K562 (cell line): ENCODE measurements at regions not wholly inside any gene's neighbourhood (a gene's known extent, or its start where the extent isn't known, plus 50 kb on each side); places are given as distances from the start of the nearest gene placed in this dataset.

ENCODE experiments used
- BHLHE40 ChIP-seq: IDR thresholded peaks from 2 replicates; pipeline ENCODE4 v1.6.1; 2011; ENCODE audit warnings: low read length, improper control_type of control experiment
- CBX3 ChIP-seq, 2 experiments: IDR thresholded peaks; 1 replicate in 1 of 2; 2 replicates in 1 of 2; pipeline ENCODE4 v1.6.1; 2012; ENCODE audit warnings: inconsistent platforms in 2 of 2, low read length in 2 of 2, borderline replicate concordance in 1 of 2, control low read depth in 1 of 2
- CTBP1 ChIP-seq: fragments of 450-650 bp; IDR thresholded peaks from 2 replicates; pipeline ENCODE4 v1.6.1; 2016; ENCODE audit warnings: borderline replicate concordance
- E2F6 ChIP-seq, 2 experiments: IDR thresholded peaks; 2 replicates each; pipeline ENCODE4 v1.6.1; 2011; ENCODE audit warnings: borderline replicate concordance in 1 of 2, control low read depth in 1 of 2, low read depth in 1 of 2, low read length in 1 of 2, mild to moderate bottlenecking in 1 of 2, mixed read lengths in 1 of 2, moderate library complexity in 1 of 2; ENCODE audit not compliant: insufficient read depth in 1 of 2, insufficient read length in 1 of 2, poor library complexity in 1 of 2, severe bottlenecking in 1 of 2; ENCODE audit errors: extremely low read depth in 1 of 2
- EP300 ChIP-seq: IDR thresholded peaks from 2 replicates; pipeline ENCODE4 v1.6.1; 2012; ENCODE audit warnings: low read length, improper control_type of control experiment
- ETV1 ChIP-seq: fragments of 450-650 bp; conservative IDR thresholded peaks from 2 replicates; pipeline ENCODE4 v1.6.1; 2016; ENCODE audit warnings: missing genetic modification characterization, control low read depth, low read depth, missing compliant biosample characterization
- EWSR1 ChIP-seq: fragments of 450-650 bp; IDR thresholded peaks from 2 replicates; pipeline ENCODE4 v1.6.1; 2018; ENCODE audit warnings: borderline replicate concordance, mild to moderate bottlenecking, low read depth, moderate library complexity; ENCODE audit not compliant: partially characterized antibody
- GTF2E2 ChIP-seq: fragments of 200-800 bp; sonication (Bioruptor generic); IDR thresholded peaks from 2 replicates; pipeline ENCODE4 v1.6.1; 2016; ENCODE audit warnings: missing genetic modification characterization, missing compliant biosample characterization
- MCM2 ChIP-seq: fragments of 450-650 bp; IDR thresholded peaks from 2 replicates; pipeline ENCODE4 v1.6.1; 2017; ENCODE audit warnings: low read depth, mild to moderate bottlenecking
- NFIC ChIP-seq: fragments of 450-650 bp; IDR thresholded peaks from 2 replicates; pipeline ENCODE4 v1.6.1; 2017; ENCODE audit warnings: mild to moderate bottlenecking, inconsistent platforms
- RBM14 ChIP-seq: fragments of 200-400 bp; formaldehyde crosslinking; IDR thresholded peaks from 2 replicates; pipeline ENCODE4 v1.6.1; 2018; ENCODE audit warnings: low read depth, mild to moderate bottlenecking, low read length, moderate library complexity, borderline replicate concordance; ENCODE audit not compliant: insufficient read depth
- SMAD1 ChIP-seq: fragments of 150-350 bp; IDR thresholded peaks from 2 replicates; pipeline ENCODE4 v1.6.1; 2014; ENCODE audit warnings: low read length, low read depth; ENCODE audit not compliant: partially characterized antibody
- SRSF9 ChIP-seq: fragments of 200-400 bp; formaldehyde crosslinking; IDR thresholded peaks from 2 replicates; pipeline ENCODE4 v1.6.1; 2017; ENCODE audit warnings: low read depth, low read length, borderline replicate concordance
- TGIF2 ChIP-seq: sonication (generic); formaldehyde crosslinking; IDR thresholded peaks from 2 replicates; pipeline ENCODE4 v1.8.1; 2022; ENCODE audit warnings: mild to moderate bottlenecking, missing genetic modification reagents, moderate library complexity
- ZFX ChIP-seq: sonication (generic); formaldehyde crosslinking; IDR thresholded peaks from 2 replicates; pipeline ENCODE4 v1.8.0; 2022; ENCODE audit warnings: mild to moderate bottlenecking, missing genetic modification reagents, moderate library complexity
- ZNF121 ChIP-seq: sonication (generic); formaldehyde crosslinking; conservative IDR thresholded peaks from 2 replicates; pipeline ENCODE4 v1.8.0; 2022; ENCODE audit warnings: missing genetic modification reagents
- ZNF699 ChIP-seq: fragments of 250-450 bp; sonication (Bioruptor Pico); IDR thresholded peaks from 2 replicates; pipeline ENCODE4 v1.8.0; 2021; ENCODE audit warnings: mild to moderate bottlenecking, moderate library complexity; ENCODE audit not compliant: insufficient replicate concordance
- ZNF764 ChIP-seq: fragments of 250-450 bp; sonication (Bioruptor Pico); IDR thresholded peaks from 2 replicates; pipeline ENCODE4 v1.4.0; 2020; ENCODE audit warnings: low read depth, mild to moderate bottlenecking, moderate library complexity
- TF ChIP-seq, protein P1 (sequence below): sonication (generic); formaldehyde crosslinking; IDR thresholded peaks from 2 replicates; pipeline ENCODE4 v1.9.0; 2022; ENCODE audit warnings: mild to moderate bottlenecking, missing genetic modification reagents
- TF ChIP-seq, protein P2 (sequence below): fragments of 250-450 bp; sonication (Bioruptor Pico); IDR thresholded peaks from 2 replicates; pipeline ENCODE4 v1.9.0; 2021; ENCODE audit warnings: mild to moderate bottlenecking, inconsistent platforms
- TF ChIP-seq, protein P3 (sequence below): fragments of 450-650 bp; IDR thresholded peaks from 2 replicates; pipeline ENCODE4 v1.6.1; 2017; ENCODE audit warnings: antibody characterized with exemption, mild to moderate bottlenecking

- TF ChIP-seq EP300 (peak; percentile 23; the same call in 1 of the 2 replicates), CBX3 (IDR thresholded peaks at IDR 0.05; ENCODE audit: borderline replicate concordance in 1 of 2, low read length in 2 of 2) (no peak), MCM2 (no peak), CTBP1 (peak; percentile 41; the same call in 1 of the 2 replicates), ZNF764 (CRISPR knock-in tag) (no peak), E2F6 (IDR thresholded peaks at IDR 0.05; ENCODE audit: borderline replicate concordance in 1 of 2, extremely low read depth in 1 of 2, insufficient read depth in 1 of 2, insufficient read length in 1 of 2, low read depth in 1 of 2, low read length in 1 of 2, poor library complexity in 1 of 2, severe bottlenecking in 1 of 2) (no peak), BHLHE40 (peak; percentile 43; the same call in 1 of the 2 replicates), ZNF121 (no peak), ZFX (no peak), EWSR1 (no peak), SRSF9 (no peak), NFIC (peak; percentile 97), GTF2E2 (tag) (no peak), ZNF699 (CRISPR knock-in tag) (no peak), TGIF2 (CRISPR knock-in tag) (no peak), ETV1 (tag) (no peak), SMAD1 (no peak), RBM14 (no peak)
- TF ChIP-seq, protein P1, sequence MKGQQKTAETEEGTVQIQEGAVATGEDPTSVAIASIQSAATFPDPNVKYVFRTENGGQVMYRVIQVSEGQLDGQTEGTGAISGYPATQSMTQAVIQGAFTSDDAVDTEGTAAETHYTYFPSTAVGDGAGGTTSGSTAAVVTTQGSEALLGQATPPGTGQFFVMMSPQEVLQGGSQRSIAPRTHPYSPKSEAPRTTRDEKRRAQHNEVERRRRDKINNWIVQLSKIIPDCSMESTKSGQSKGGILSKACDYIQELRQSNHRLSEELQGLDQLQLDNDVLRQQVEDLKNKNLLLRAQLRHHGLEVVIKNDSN (CRISPR knock-in tag): no peak
- TF ChIP-seq, protein P2, sequence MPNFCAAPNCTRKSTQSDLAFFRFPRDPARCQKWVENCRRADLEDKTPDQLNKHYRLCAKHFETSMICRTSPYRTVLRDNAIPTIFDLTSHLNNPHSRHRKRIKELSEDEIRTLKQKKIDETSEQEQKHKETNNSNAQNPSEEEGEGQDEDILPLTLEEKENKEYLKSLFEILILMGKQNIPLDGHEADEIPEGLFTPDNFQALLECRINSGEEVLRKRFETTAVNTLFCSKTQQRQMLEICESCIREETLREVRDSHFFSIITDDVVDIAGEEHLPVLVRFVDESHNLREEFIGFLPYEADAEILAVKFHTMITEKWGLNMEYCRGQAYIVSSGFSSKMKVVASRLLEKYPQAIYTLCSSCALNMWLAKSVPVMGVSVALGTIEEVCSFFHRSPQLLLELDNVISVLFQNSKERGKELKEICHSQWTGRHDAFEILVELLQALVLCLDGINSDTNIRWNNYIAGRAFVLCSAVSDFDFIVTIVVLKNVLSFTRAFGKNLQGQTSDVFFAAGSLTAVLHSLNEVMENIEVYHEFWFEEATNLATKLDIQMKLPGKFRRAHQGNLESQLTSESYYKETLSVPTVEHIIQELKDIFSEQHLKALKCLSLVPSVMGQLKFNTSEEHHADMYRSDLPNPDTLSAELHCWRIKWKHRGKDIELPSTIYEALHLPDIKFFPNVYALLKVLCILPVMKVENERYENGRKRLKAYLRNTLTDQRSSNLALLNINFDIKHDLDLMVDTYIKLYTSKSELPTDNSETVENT (CRISPR knock-in tag): no peak
- TF ChIP-seq, protein P3, sequence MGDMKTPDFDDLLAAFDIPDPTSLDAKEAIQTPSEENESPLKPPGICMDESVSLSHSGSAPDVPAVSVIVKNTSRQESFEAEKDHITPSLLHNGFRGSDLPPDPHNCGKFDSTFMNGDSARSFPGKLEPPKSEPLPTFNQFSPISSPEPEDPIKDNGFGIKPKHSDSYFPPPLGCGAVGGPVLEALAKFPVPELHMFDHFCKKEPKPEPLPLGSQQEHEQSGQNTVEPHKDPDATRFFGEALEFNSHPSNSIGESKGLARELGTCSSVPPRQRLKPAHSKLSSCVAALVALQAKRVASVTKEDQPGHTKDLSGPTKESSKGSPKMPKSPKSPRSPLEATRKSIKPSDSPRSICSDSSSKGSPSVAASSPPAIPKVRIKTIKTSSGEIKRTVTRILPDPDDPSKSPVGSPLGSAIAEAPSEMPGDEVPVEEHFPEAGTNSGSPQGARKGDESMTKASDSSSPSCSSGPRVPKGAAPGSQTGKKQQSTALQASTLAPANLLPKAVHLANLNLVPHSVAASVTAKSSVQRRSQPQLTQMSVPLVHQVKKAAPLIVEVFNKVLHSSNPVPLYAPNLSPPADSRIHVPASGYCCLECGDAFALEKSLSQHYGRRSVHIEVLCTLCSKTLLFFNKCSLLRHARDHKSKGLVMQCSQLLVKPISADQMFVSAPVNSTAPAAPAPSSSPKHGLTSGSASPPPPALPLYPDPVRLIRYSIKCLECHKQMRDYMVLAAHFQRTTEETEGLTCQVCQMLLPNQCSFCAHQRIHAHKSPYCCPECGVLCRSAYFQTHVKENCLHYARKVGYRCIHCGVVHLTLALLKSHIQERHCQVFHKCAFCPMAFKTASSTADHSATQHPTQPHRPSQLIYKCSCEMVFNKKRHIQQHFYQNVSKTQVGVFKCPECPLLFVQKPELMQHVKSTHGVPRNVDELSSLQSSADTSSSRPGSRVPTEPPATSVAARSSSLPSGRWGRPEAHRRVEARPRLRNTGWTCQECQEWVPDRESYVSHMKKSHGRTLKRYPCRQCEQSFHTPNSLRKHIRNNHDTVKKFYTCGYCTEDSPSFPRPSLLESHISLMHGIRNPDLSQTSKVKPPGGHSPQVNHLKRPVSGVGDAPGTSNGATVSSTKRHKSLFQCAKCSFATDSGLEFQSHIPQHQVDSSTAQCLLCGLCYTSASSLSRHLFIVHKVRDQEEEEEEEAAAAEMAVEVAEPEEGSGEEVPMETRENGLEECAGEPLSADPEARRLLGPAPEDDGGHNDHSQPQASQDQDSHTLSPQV: peak; percentile 62; the same call in 1 of the 2 replicates
Observed at GRCh38 chr13:28568286-28568685, 73.4 kb upstream of the FLT1 start (continued).
